Skeletal muscle satellite cell (primary cell): ENCODE measurements at regions not wholly inside any gene's neighbourhood (a gene's known extent, or its start where the extent isn't known, plus 50 kb on each side); places are given as distances from the start of the nearest gene placed in this dataset.

Source experiments
- H3K27me3 ChIP-seq: 2 replicates; pipeline ENCODE4 v1.7.0; 2013; ENCODE audit warnings: low read length; ENCODE audit not compliant: control insufficient read depth, insufficient read depth
- H3K36me3 ChIP-seq: 2 replicates; pipeline ENCODE4 v1.7.0; 2013; ENCODE audit warnings: mild to moderate bottlenecking, control low read depth, low read length; ENCODE audit not compliant: insufficient read depth
- H3K4me1 ChIP-seq: 2 replicates; pipeline ENCODE4 v1.7.0; 2013; ENCODE audit warnings: low read length; ENCODE audit not compliant: control insufficient read depth, insufficient read depth
- H3K4me2 ChIP-seq: 2 replicates; pipeline ENCODE4 v1.7.0; 2013; ENCODE audit warnings: mild to moderate bottlenecking, low read length
- H3K4me3 ChIP-seq: 2 replicates; pipeline ENCODE4 v1.7.0; 2013; ENCODE audit warnings: low read length
- H3K9ac ChIP-seq: 2 replicates; pipeline ENCODE4 v1.7.0; 2013; ENCODE audit warnings: mild to moderate bottlenecking, low read depth, low read length, moderate library complexity
- H3K9me3 ChIP-seq: replicated peaks from 2 replicates; pipeline ENCODE4 v1.7.0; 2013; ENCODE audit warnings: mild to moderate bottlenecking, control low read depth, low read length

DNA sequence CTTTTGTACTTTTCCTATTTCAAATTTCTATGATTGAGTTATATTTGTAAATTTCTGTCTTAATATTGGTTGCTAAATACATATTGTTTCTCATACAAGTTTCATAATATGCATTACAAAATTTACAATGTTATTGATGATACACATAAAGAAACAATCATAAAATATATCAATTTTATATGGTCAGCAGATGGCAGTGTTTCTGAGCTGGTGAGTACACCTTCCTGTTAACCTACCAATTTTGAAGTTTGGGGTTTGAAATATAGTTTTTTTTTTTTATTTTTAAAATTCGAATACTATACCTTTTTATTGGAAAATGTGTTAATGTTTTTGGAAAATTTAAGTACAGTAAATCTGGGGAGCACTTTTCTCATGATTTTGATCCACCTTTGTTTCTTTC, 1953.1 kb upstream of the ADGRL3 start:
- Histone ChIP-seq H3K9ac (no peak overlapping the region), H3K27me3 (no peaks in the 10 kb centered on the region), H3K36me3 (no peaks in the 10 kb centered on the region), H3K4me2 (no peak overlapping the region), H3K4me3 (no peak overlapping the region), H3K4me1 (no peaks in the 10 kb centered on the region), H3K9me3 (no peaks in the 10 kb centered on the region)

GRCh38 chr4:59248313-59248712, 1951.8 kb upstream of the ADGRL3 start:
- Histone ChIP-seq H3K4me3 (no peak overlapping the region), H3K4me1 (no peaks in the 10 kb centered on the region), H3K36me3 (no peaks in the 10 kb centered on the region), H3K4me2 (no peak overlapping the region), H3K9me3 (no peaks in the 10 kb centered on the region), H3K9ac (no peak overlapping the region), H3K27me3 (no peaks in the 10 kb centered on the region)

GRCh38 chr4:59249110-59249509, 1951.0 kb upstream of the ADGRL3 start:
- Histone ChIP-seq H3K4me3 (no peak overlapping the region), H3K4me2 (no peak overlapping the region), H3K36me3 (no peaks in the 10 kb centered on the region), H3K4me1 (no peaks in the 10 kb centered on the region), H3K9ac (no peak overlapping the region), H3K9me3 (no peaks in the 10 kb centered on the region), H3K27me3 (no peaks in the 10 kb centered on the region)

- no peaks in the 10 kb centered on the region for H3K27me3 ChIP-seq
- H3K4me3 ChIP-seq: no peak overlapping the region
- no peaks in the 10 kb centered on the region for H3K36me3 ChIP-seq
- H3K4me2 ChIP-seq: no peak overlapping the region
- H3K4me1 ChIP-seq: no peaks in the 10 kb centered on the region
- no peaks in the 10 kb centered on the region for H3K9me3 ChIP-seq
- no peak overlapping the region for H3K9ac ChIP-seq
Observed at GRCh38 chr4:59258002-59258401, 1942.1 kb upstream of the ADGRL3 start.

DNA sequence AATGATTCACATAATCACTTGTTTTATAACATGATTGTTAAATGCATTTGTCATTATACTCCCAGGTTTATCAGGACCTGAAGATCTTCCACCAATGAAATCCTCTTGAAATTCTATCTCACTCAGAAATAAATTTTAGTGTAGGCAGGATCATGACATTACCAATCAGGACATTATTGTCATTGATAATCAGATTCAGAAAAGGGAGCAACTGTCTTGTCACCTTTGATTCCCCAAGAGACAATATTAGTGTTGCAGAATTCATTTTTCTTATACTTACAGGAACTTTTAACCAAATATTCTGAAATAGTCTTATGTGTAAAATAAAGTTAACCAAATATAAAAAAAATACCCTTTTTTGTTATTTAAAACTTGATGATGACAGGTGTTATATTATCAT, 1892.5 kb upstream of the ADGRL3 start:
- Histone ChIP-seq H3K4me2 (no peak overlapping the region), H3K9ac (no peak overlapping the region), H3K27me3 (no peaks in the 10 kb centered on the region), H3K4me1 (no peaks in the 10 kb centered on the region), H3K9me3 (no peaks in the 10 kb centered on the region), H3K4me3 (no peak overlapping the region), H3K36me3 (no peaks in the 10 kb centered on the region)

DNA sequence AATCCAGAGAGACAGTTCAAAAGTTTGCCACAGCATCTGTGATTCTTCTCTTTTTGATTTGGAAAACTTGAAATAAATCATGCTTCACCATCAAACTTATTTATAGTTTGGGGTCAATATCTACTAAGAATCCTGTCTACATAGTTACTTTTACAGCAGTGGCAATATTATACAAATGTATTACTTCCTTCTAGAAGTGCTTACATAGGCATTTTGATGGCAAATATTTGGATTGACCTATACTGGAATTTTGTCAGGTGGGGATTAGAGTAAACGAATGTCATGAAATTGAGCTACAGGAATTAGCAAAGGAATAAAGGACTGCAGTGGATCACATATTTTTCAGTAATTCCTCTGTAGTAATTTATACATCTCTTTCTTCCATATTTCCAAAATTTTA, 1885.5 kb upstream of the ADGRL3 start:
- H3K36me3 ChIP-seq: no peaks in the 10 kb centered on the region
- H3K27me3 ChIP-seq: no peaks in the 10 kb centered on the region
- H3K4me1 ChIP-seq: no peaks in the 10 kb centered on the region
- H3K9ac ChIP-seq: no peak overlapping the region
- no peak overlapping the region for H3K4me3 ChIP-seq
- H3K9me3 ChIP-seq: peaks cover 3% of the 10 kb centered on the region
- H3K4me2 ChIP-seq: no peak overlapping the region

DNA sequence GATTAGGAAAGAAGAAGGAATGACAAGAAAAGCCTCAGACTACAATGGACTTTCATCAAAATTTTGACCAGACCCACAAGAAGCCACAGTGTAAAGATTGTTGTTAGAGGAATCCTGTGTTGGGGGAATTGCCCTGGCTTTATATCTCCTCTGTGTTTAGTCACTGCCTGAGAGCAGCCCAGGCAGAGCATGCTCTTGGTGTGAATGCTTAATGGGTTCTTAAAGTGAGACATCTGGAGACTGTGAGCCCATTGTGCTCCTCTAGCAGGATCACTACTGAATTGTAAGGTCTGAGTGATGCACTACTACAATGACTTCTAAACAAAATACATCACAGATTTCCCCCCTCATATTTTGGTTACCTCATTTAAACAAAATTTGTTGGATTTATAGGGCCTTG, 1860.5 kb upstream of the ADGRL3 start:
- Histone ChIP-seq H3K4me3 (no peak overlapping the region), H3K27me3 (no peaks in the 10 kb centered on the region), H3K36me3 (no peaks in the 10 kb centered on the region), H3K9me3 (no peaks in the 10 kb centered on the region), H3K4me1 (no peaks in the 10 kb centered on the region), H3K9ac (no peak overlapping the region), H3K4me2 (no peak overlapping the region)

DNA sequence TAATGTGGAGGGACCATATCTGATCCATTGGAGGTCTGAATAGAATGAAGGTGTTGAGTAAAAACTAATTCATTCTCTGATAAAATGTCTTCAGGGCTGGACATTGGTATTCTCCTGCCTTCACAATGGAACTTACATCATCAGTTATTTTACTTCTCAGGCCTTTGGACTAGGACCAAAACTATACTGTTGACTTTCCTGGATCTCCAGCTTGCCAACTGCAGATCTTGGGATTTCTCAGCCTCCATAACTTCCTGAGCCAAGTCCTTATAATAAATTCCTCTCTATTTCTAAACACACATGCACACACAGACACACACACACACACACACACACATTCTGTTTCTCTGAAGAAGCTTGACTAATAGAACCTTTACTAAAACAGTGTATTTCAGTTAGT, 1858.6 kb upstream of the ADGRL3 start:
- H3K4me3 ChIP-seq: no peak overlapping the region
- H3K9me3 ChIP-seq: no peaks in the 10 kb centered on the region
- H3K4me1 ChIP-seq: no peaks in the 10 kb centered on the region
- H3K36me3 ChIP-seq: no peaks in the 10 kb centered on the region
- H3K4me2 ChIP-seq: no peak overlapping the region
- no peaks in the 10 kb centered on the region for H3K27me3 ChIP-seq
- H3K9ac ChIP-seq: no peak overlapping the region

GRCh38 chr4:59348949-59349348, 1851.2 kb upstream of the ADGRL3 start:
- Histone ChIP-seq H3K4me2 (no peak overlapping the region), H3K4me1 (no peaks in the 10 kb centered on the region), H3K9ac (no peak overlapping the region), H3K36me3 (no peaks in the 10 kb centered on the region), H3K27me3 (no peaks in the 10 kb centered on the region), H3K4me3 (no peak overlapping the region), H3K9me3 (no peaks in the 10 kb centered on the region)

DNA sequence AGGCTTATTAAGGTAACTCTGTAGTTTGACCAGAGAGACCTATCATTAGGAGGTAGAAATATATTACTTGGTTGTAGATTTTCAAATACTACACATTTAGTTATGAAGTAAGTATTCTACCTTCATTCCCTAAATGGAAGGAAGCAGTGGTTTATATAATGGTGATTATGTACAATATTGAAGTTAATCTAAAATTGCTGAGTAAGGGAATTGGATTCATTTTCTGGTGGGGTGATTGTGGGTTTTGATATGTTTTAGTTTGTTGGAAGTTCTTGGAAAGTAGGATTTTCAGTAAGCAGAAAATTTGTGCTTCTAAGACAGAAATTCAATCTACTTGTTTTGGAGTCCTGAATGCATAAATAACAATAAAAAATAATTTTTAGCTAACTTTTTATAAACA, 1830.9 kb upstream of the ADGRL3 start:
- no peak overlapping the region for H3K4me2 ChIP-seq
- no peaks in the 10 kb centered on the region for H3K4me1 ChIP-seq
- H3K4me3 ChIP-seq: no peak overlapping the region
- no peak overlapping the region for H3K9ac ChIP-seq
- no peaks in the 10 kb centered on the region for H3K27me3 ChIP-seq
- H3K36me3 ChIP-seq: no peaks in the 10 kb centered on the region
- H3K9me3 ChIP-seq: no peaks in the 10 kb centered on the region

- H3K4me1 ChIP-seq: no peaks in the 10 kb centered on the region
- H3K27me3 ChIP-seq: no peaks in the 10 kb centered on the region
- no peak overlapping the region for H3K4me2 ChIP-seq
- H3K9ac ChIP-seq: no peak overlapping the region
- H3K36me3 ChIP-seq: no peaks in the 10 kb centered on the region
- H3K4me3 ChIP-seq: no peak overlapping the region
- peaks cover 8% of the 10 kb centered on the region for H3K9me3 ChIP-seq
Observed at GRCh38 chr4:59374416-59374815, 1825.7 kb upstream of the ADGRL3 start.

DNA sequence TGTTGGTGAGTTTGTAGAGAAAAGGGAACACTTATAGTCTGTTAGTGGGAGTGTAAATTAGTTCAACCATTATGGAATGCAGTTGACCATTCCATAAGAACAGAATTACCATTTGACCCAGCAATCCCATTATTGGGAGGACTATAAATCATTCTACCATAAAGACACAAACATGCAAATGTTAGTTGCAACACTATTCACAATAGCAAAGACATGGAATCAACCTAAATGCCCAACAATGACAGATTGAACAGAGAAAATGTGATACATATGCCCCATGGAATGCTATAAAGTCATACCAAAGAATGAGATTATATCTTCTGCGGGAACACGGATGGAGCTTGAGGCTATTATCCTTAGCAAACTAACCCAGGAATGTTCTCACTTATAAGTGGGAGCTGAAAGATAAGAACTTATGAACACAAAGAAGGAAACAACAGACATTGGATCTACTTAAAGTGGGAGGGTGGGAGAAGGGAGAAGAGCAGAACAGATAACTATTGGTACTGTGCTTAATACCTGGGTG, 1819.2 kb upstream of the ADGRL3 start:
- H3K27me3 ChIP-seq: no peaks in the 10 kb centered on the region
- H3K36me3 ChIP-seq: no peaks in the 10 kb centered on the region
- H3K4me3 ChIP-seq: no peak overlapping the region
- no peak overlapping the region for H3K9ac ChIP-seq
- H3K9me3 ChIP-seq: peaks cover 4% of the 10 kb centered on the region
- no peak overlapping the region for H3K4me2 ChIP-seq
- no peaks in the 10 kb centered on the region for H3K4me1 ChIP-seq
